Neural progenitor cell (in vitro differentiated cells): ENCODE measurements at regions not wholly inside any gene's neighbourhood (a gene's known extent, or its start where the extent isn't known, plus 50 kb on each side); places are given as distances from the start of the nearest gene placed in this dataset.
A peak's percentile ranks its signal among the peaks of the same experiment; 100 is the strongest.

Source experiments
- DNase-seq: peaks from one replicate; pipeline ENCODE4 v3.0.0-alpha.2; 2016; ENCODE audit warnings: low spot score
- H2AFZ ChIP-seq: fragments of 200-600 bp; sonication (generic); replicated peaks from 2 replicates; pipeline ENCODE4 v1.6.1; 2016; ENCODE audit warnings: antibody characterized with exemption
- H3F3A ChIP-seq: fragments of 200-600 bp; sonication (generic); 2 replicates; pipeline ENCODE4 v1.6.1; 2016; ENCODE audit warnings: antibody characterized with exemption, low read depth
- H3K27ac ChIP-seq: fragments of 200-600 bp; sonication (generic); 2 replicates; pipeline ENCODE4 v1.5.1; 2016; ENCODE audit warnings: mild to moderate bottlenecking
- H3K27me3 ChIP-seq: fragments of 200-600 bp; sonication (generic); 2 replicates; pipeline ENCODE4 v1.6.1; 2016; ENCODE audit warnings: mild to moderate bottlenecking, moderate library complexity
- H3K36me3 ChIP-seq: fragments of 200-600 bp; sonication (generic); 2 replicates; pipeline ENCODE4 v1.5.1; 2016
- H3K4me1 ChIP-seq: fragments of 200-600 bp; sonication (generic); 2 replicates; pipeline ENCODE4 v1.6.1; 2016; ENCODE audit warnings: mixed run types
- H3K4me2 ChIP-seq: fragments of 200-600 bp; sonication (generic); 2 replicates; pipeline ENCODE4 v1.6.1; 2016
- H3K4me3 ChIP-seq: fragments of 200-600 bp; sonication (generic); 2 replicates; pipeline ENCODE4 v1.5.1; 2016
- H3K79me2 ChIP-seq: fragments of 200-600 bp; sonication (generic); 2 replicates; pipeline ENCODE4 v1.6.1; 2016; ENCODE audit warnings: low read depth
- H3K9ac ChIP-seq: fragments of 200-600 bp; sonication (generic); 2 replicates; pipeline ENCODE4 v1.6.1; 2016
- H3K9me3 ChIP-seq: fragments of 200-600 bp; sonication (generic); 2 replicates; pipeline ENCODE4 v1.5.1; 2016; ENCODE audit warnings: low read depth
- H4K20me1 ChIP-seq: fragments of 200-600 bp; sonication (generic); 2 replicates; pipeline ENCODE4 v1.6.1; 2016; ENCODE audit warnings: low read depth
- H3K27ac Mint-ChIP-seq: 3 replicates; pipeline ENCODE4 v1.8.0; 2021; ENCODE audit warnings: mixed read lengths
- H3K27me3 Mint-ChIP-seq: 2 replicates; pipeline ENCODE4 v1.8.0; 2022; ENCODE audit warnings: low read depth, mild to moderate bottlenecking, inconsistent platforms, moderate library complexity, mixed read lengths; ENCODE audit not compliant: insufficient read depth
- H3K36me3 Mint-ChIP-seq: 3 replicates; pipeline ENCODE4 v1.8.0; 2021; ENCODE audit warnings: mixed read lengths
- H3K4me1 Mint-ChIP-seq: 3 replicates; pipeline ENCODE4 v1.8.0; 2021; ENCODE audit warnings: mixed read lengths
- H3K4me3 Mint-ChIP-seq: 3 replicates; pipeline ENCODE4 v1.8.0; 2021; ENCODE audit warnings: mild to moderate bottlenecking, moderate library complexity, mixed read lengths
- H3K9me3 Mint-ChIP-seq: 3 replicates; pipeline ENCODE4 v1.8.0; 2020; ENCODE audit warnings: mixed read lengths
- CTCF ChIP-seq: fragments of 200-600 bp; sonication (generic); IDR thresholded peaks from 2 replicates; pipeline ENCODE4 v1.5.1; 2017; ENCODE audit warnings: antibody characterized with exemption, mild to moderate bottlenecking
- EZH2 ChIP-seq: fragments of 200-600 bp; sonication (generic); IDR thresholded peaks from 2 replicates; pipeline ENCODE4 v1.6.1; 2017; ENCODE audit warnings: antibody characterized with exemption, mild to moderate bottlenecking, moderate library complexity
- EZH2phosphoT487 ChIP-seq: fragments of 200-600 bp; sonication (generic); IDR thresholded peaks from 2 replicates; pipeline ENCODE4 v1.6.1; 2017; ENCODE audit warnings: antibody characterized with exemption

- no peak overlapping the region for H3K27ac Mint-ChIP-seq
- Histone ChIP-seq H3K9ac (no peak overlapping the region), H3K36me3 (no peaks in the 10 kb centered on the region), H3K9me3 (peaks cover 8% of the 10 kb centered on the region), H3K27ac (no peak overlapping the region), H2AFZ (peak overlapping the region; percentile 92), H3K4me1 (peaks cover 5% of the 10 kb centered on the region), H3K4me2 (no peak overlapping the region), H3K27me3 (no peaks in the 10 kb centered on the region), H3K4me3 (no peak overlapping the region), H3K79me2 (no peaks in the 10 kb centered on the region), H4K20me1 (no peaks in the 10 kb centered on the region), H3F3A (no peaks in the 10 kb centered on the region)
- no peaks in the 10 kb centered on the region for H3K9me3 Mint-ChIP-seq
- no peaks in the 10 kb centered on the region for H3K36me3 Mint-ChIP-seq
- H3K4me3 Mint-ChIP-seq = no peak overlapping the region
- peak; percentile 61 for TF ChIP-seq CTCF
- TF ChIP-seq EZH2 = no peak
- no peak for TF ChIP-seq EZH2phosphoT487
- no peaks in the 10 kb centered on the region for H3K27me3 Mint-ChIP-seq
- peak; percentile 63 for DNase-seq
- no peaks in the 10 kb centered on the region for H3K4me1 Mint-ChIP-seq
Measured at GRCh38 chr15:31887246-31887645, 143.1 kb upstream of the CHRNA7 start.

GRCh38 chr15:31892513-31892912 is 137.8 kb upstream of the CHRNA7 start:
- TF ChIP-seq EZH2 = no peak
- no peaks in the 10 kb centered on the region for H3K27me3 ChIP-seq
- H3K4me2 ChIP-seq = no peak overlapping the region
- Mint-ChIP-seq H3K4me1 (no peaks in the 10 kb centered on the region), H3K4me3 (no peak overlapping the region), H3K27me3 (peaks cover 2% of the 10 kb centered on the region), H3K36me3 (no peaks in the 10 kb centered on the region), H3K9me3 (peaks cover 8% of the 10 kb centered on the region), H3K27ac (no peak overlapping the region)
- H3K79me2 ChIP-seq = no peaks in the 10 kb centered on the region
- no peak overlapping the region for H2AFZ ChIP-seq
- DNase-seq = no peak
- H3K9me3 ChIP-seq = no peaks in the 10 kb centered on the region
- no peak overlapping the region for H3K4me3 ChIP-seq
- peaks cover under 1% of the 10 kb centered on the region for H3K36me3 ChIP-seq
- no peak overlapping the region for H3K27ac ChIP-seq
- H3F3A ChIP-seq = no peaks in the 10 kb centered on the region
- no peaks in the 10 kb centered on the region for H4K20me1 ChIP-seq
- no peaks in the 10 kb centered on the region for H3K4me1 ChIP-seq
- no peak overlapping the region for H3K9ac ChIP-seq

GRCh38 chr15:31893780-31894179 is 136.5 kb upstream of the CHRNA7 start:
- Histone ChIP-seq H3K4me3 (no peak overlapping the region), H3K4me2 (no peak overlapping the region), H3K4me1 (no peaks in the 10 kb centered on the region), H3F3A (no peaks in the 10 kb centered on the region), H4K20me1 (no peaks in the 10 kb centered on the region), H3K9ac (no peak overlapping the region), H3K36me3 (peaks cover 4% of the 10 kb centered on the region), H3K27me3 (no peaks in the 10 kb centered on the region), H3K27ac (no peak overlapping the region), H3K9me3 (peaks cover 11% of the 10 kb centered on the region), H2AFZ (no peak overlapping the region), H3K79me2 (no peaks in the 10 kb centered on the region)
- Mint-ChIP-seq H3K9me3 (peaks cover 16% of the 10 kb centered on the region), H3K27me3 (peaks cover 2% of the 10 kb centered on the region), H3K4me1 (no peaks in the 10 kb centered on the region), H3K27ac (no peak overlapping the region), H3K4me3 (no peak overlapping the region), H3K36me3 (no peaks in the 10 kb centered on the region)
- no peak for TF ChIP-seq EZH2phosphoT487
- TF ChIP-seq EZH2 = no peak
- TF ChIP-seq CTCF = no peak
- no peak for DNase-seq

- no peak overlapping the region for H3K4me3 ChIP-seq
- peaks cover 12% of the 10 kb centered on the region for H3K9me3 ChIP-seq
- peaks cover 2% of the 10 kb centered on the region for H3K27me3 Mint-ChIP-seq
- no peak overlapping the region for H3K27ac ChIP-seq
- H3K36me3 ChIP-seq = peaks cover 4% of the 10 kb centered on the region
- no peak for TF ChIP-seq EZH2phosphoT487
- no peak for TF ChIP-seq CTCF
- TF ChIP-seq EZH2 = no peak
- H3K4me1 ChIP-seq = no peaks in the 10 kb centered on the region
- no peaks in the 10 kb centered on the region for H3K4me1 Mint-ChIP-seq
- no peaks in the 10 kb centered on the region for H3K36me3 Mint-ChIP-seq
- no peak overlapping the region for H2AFZ ChIP-seq
- no peaks in the 10 kb centered on the region for H3K79me2 ChIP-seq
- no peaks in the 10 kb centered on the region for H4K20me1 ChIP-seq
- no peak overlapping the region for H3K4me2 ChIP-seq
- no peak overlapping the region for H3K4me3 Mint-ChIP-seq
- no peak for DNase-seq
- no peaks in the 10 kb centered on the region for H3F3A ChIP-seq
- H3K27me3 ChIP-seq = no peaks in the 10 kb centered on the region
- H3K9ac ChIP-seq = no peak overlapping the region
- H3K27ac Mint-ChIP-seq = no peak overlapping the region
- H3K9me3 Mint-ChIP-seq = peaks cover 29% of the 10 kb centered on the region
Measured at GRCh38 chr15:31897746-31898145, 132.6 kb upstream of the CHRNA7 start.
